K562 (cell line): ENCODE measurements at regions not wholly inside any gene's neighbourhood (a gene's known extent, or its start where the extent isn't known, plus 50 kb on each side); places are given as distances from the start of the nearest gene placed in this dataset.

Experiments used
- ATAC-seq: fragments of 200-7000 bp; cut with Tn5 transposase; 3 replicates; pipeline ENCODE4 v1.9.1; 2020; ENCODE audit warnings: moderate library complexity
- BruUV-seq: library from RNA; stranded (reverse); fragments of 400-500 nt; replicated peaks from 2 replicates; lab custom pipeline; 2021; lab: Mats Ljungman, UMichigan
- CTCF ChIA-PET: fragments of 300-600 bp; formaldehyde crosslinking; extraction: SDS; loops from one replicate; lab custom pipeline; 2021; ENCODE audit warnings: low intra/inter-chr PET ratio; lab: Yijun Ruan, JAX
- POLR2A ChIA-PET: fragments of 300-600, 350-650 bp; sonication (Branson Sonifier 250); formaldehyde crosslinking; extraction: SDS; loops from one replicate; lab custom pipeline; 2021; ENCODE audit warnings: antibody characterized with exemption, inconsistent platforms; lab: Yijun Ruan, JAX
- DNase-seq, 4 experiments: peaks; one replicate each; pipeline versions ENCODE4 v3.0.0 to v3.0.0-alpha.2; 2011 to 2018; ENCODE audit warnings: low spot score in 3 of 4, mixed read lengths in 3 of 4; ENCODE audit errors: extremely low read depth in 1 of 4
- FAIRE-seq: peaks from 2 replicates; lab custom pipeline; 2011; peaks lifted over from hg19 to GRCh38; lab: Jason Lieb, UNC
- H2AFZ ChIP-seq: 2 replicates; pipeline ENCODE4 v1.6.0; 2011; ENCODE audit warnings: low read depth, low read length, control low read depth, inconsistent platforms
- H3K27ac ChIP-seq: fragments of 200-600 bp; 3 replicates; pipeline ENCODE4 v1.8.0; 2011; ENCODE audit warnings: low read depth, mild to moderate bottlenecking, control low read depth, inconsistent platforms, low read length, moderate library complexity, mixed read lengths; ENCODE audit errors: extremely low read depth
- H3K27me3 ChIP-seq, 2 experiments: fragments of 300-600 bp in 1 of 2; 2 replicates in 1 of 2; 3 replicates in 1 of 2; pipeline versions ENCODE4 v1.6.0 to v1.8.0; 2011; ENCODE audit warnings: inconsistent platforms in 2 of 2, low read length in 2 of 2, mild to moderate bottlenecking in 1 of 2, mixed read lengths in 1 of 2, moderate library complexity in 1 of 2; ENCODE audit not compliant: control insufficient read depth in 2 of 2, insufficient read depth in 2 of 2
- H3K36me3 ChIP-seq: fragments of 300-600 bp; 3 replicates; pipeline ENCODE4 v1.8.0; 2011; ENCODE audit warnings: mild to moderate bottlenecking, low read length, inconsistent platforms; ENCODE audit not compliant: control insufficient read depth, insufficient read depth
- H3K4me1 ChIP-seq, 2 experiments: fragments of 200-600 bp in 1 of 2; replicated peaks in 1 of 2; 2 replicates in 1 of 2; 3 replicates in 1 of 2; pipeline versions ENCODE4 v1.5.1 to v1.8.0; 2011; ENCODE audit warnings: inconsistent platforms in 2 of 2, low read length in 2 of 2, mild to moderate bottlenecking in 1 of 2, mixed read lengths in 1 of 2, moderate library complexity in 1 of 2; ENCODE audit not compliant: control insufficient read depth in 2 of 2, insufficient read depth in 2 of 2
- H3K4me2 ChIP-seq: 2 replicates; pipeline ENCODE4 v1.6.1; 2011; ENCODE audit warnings: low read length, control low read depth, inconsistent platforms, mixed read lengths; ENCODE audit not compliant: insufficient read depth
- H3K4me3 ChIP-seq: fragments of 200-600 bp; sonication (generic), shearing (Covaris generic); 2 replicates; pipeline ENCODE4 v1.5.1; 2016; ENCODE audit warnings: control low read depth, inconsistent platforms
- H3K79me2 ChIP-seq: fragments of 200-600 bp; 3 replicates; pipeline ENCODE4 v1.8.0; 2011; ENCODE audit warnings: low read length, inconsistent platforms; ENCODE audit not compliant: control insufficient read depth, insufficient read depth
- H3K9ac ChIP-seq, 2 experiments: 2 replicates each; pipeline versions ENCODE4 v1.6.0 to v1.6.1; 2011; ENCODE audit warnings: low read depth in 2 of 2, low read length in 2 of 2, control low read depth in 1 of 2, inconsistent platforms in 1 of 2, mild to moderate bottlenecking in 1 of 2, mixed read lengths in 1 of 2; ENCODE audit not compliant: insufficient read depth in 1 of 2
- H3K9me1 ChIP-seq: one replicate; pipeline ENCODE4 v1.6.0; 2011; ENCODE audit warnings: inconsistent platforms, mild to moderate bottlenecking, low read length, moderate library complexity; ENCODE audit not compliant: control insufficient read depth, insufficient read depth
- H3K9me3 ChIP-seq: replicated peaks from 2 replicates; pipeline ENCODE4 v1.5.1; 2011; ENCODE audit warnings: low read depth, low read length, inconsistent platforms; ENCODE audit not compliant: control insufficient read depth, insufficient read depth
- H4K20me1 ChIP-seq: replicated peaks from 2 replicates; pipeline ENCODE4 v1.6.1; 2011; ENCODE audit warnings: low read length, inconsistent platforms, mixed read lengths; ENCODE audit not compliant: control insufficient read depth, insufficient read depth
- ADNP ChIP-seq: fragments of 200-800 bp; sonication (Bioruptor generic); IDR thresholded peaks from 2 replicates; pipeline ENCODE4 v1.6.1; 2016; ENCODE audit warnings: missing genetic modification characterization, missing compliant biosample characterization
- BRD9 ChIP-seq: fragments of 450-650 bp; IDR thresholded peaks from 2 replicates; pipeline ENCODE4 v1.6.1; 2018; ENCODE audit warnings: low read depth; ENCODE audit not compliant: partially characterized antibody
- MBD2 ChIP-seq: sonication (generic); IDR thresholded peaks from 2 replicates; pipeline ENCODE4 v1.6.1; 2016; ENCODE audit warnings: low read depth, borderline replicate concordance
- MCM5 ChIP-seq: fragments of 450-650 bp; IDR thresholded peaks from 2 replicates; pipeline ENCODE4 v1.6.1; 2016; ENCODE audit warnings: low read depth
- POLR2H ChIP-seq: IDR thresholded peaks from 2 replicates; pipeline ENCODE4 v1.6.1; 2016; ENCODE audit warnings: missing genetic modification characterization, low read depth, mild to moderate bottlenecking, control low read depth, missing compliant biosample characterization, moderate library complexity
- POU5F1 ChIP-seq: fragments of 150-350 bp; IDR thresholded peaks from 2 replicates; pipeline ENCODE4 v1.6.1; 2014; ENCODE audit warnings: borderline replicate concordance, low read length, low read depth, mild to moderate bottlenecking; ENCODE audit not compliant: partially characterized antibody
- PTTG1 ChIP-seq: fragments of 450-650 bp; IDR thresholded peaks from 2 replicates; pipeline ENCODE4 v1.6.1; 2016; ENCODE audit warnings: low read depth, mild to moderate bottlenecking, missing genetic modification characterization, missing compliant biosample characterization
- STAT5B ChIP-seq: fragments of 250-450 bp; sonication (Bioruptor Pico); IDR thresholded peaks from 2 replicates; pipeline ENCODE4 v1.8.0; 2021; ENCODE audit warnings: mild to moderate bottlenecking, inconsistent platforms
- SUPT5H ChIP-seq: fragments of 450-650 bp; IDR thresholded peaks from 2 replicates; pipeline ENCODE4 v1.6.1; 2016
- TCF7L2 ChIP-seq: fragments of 150-350 bp; IDR thresholded peaks from 2 replicates; pipeline ENCODE4 v1.6.1; 2016; ENCODE audit warnings: low read depth, mild to moderate bottlenecking, low read length, moderate library complexity
- THRAP3 ChIP-seq: fragments of 450-650 bp; IDR thresholded peaks from 2 replicates; pipeline ENCODE4 v1.6.1; 2016; ENCODE audit warnings: mild to moderate bottlenecking, inconsistent platforms, borderline replicate concordance
- XRCC5 ChIP-seq: fragments of 200-400 bp; formaldehyde crosslinking; IDR thresholded peaks from 2 replicates; pipeline ENCODE4 v1.6.1; 2017; ENCODE audit warnings: low read depth, mild to moderate bottlenecking, low read length
- ZNF12 ChIP-seq: sonication (generic); formaldehyde crosslinking; IDR thresholded peaks from 2 replicates; pipeline ENCODE4 v1.4.0; 2020; ENCODE audit warnings: mild to moderate bottlenecking, missing genetic modification reagents
- WGBS: fragments of 100-300 bp; shearing (Covaris generic); methylation state at CpG from one replicate; pipeline ENCODE4 v1.1.6; 2016; ENCODE audit warnings: low coverage, mixed read lengths; ENCODE audit not compliant: insufficient coverage; ENCODE audit errors: missing lambda C conversion rate; 5-methylcytosine and 5-hydroxymethylcytosine counted together
- in situ Hi-C: fragments of 300-500 bp; cut with MboI; formaldehyde crosslinking; loops from 4 replicates; pipeline ENCODE4 v1.15.0; 2018; ENCODE audit warnings: inconsistent platforms, mixed read lengths
- intact Hi-C: fragments of 100-400 bp; cut with micrococcal nuclease; formaldehyde crosslinking; loops from 2 replicates; pipeline ENCODE4 v1.14.2; 2022
- TF ChIP-seq, protein P1 (sequence below): fragments of 450-650 bp; formaldehyde crosslinking; IDR thresholded peaks from 2 replicates; pipeline ENCODE4 v1.4.0; 2020; ENCODE audit warnings: mild to moderate bottlenecking, moderate library complexity

DNA sequence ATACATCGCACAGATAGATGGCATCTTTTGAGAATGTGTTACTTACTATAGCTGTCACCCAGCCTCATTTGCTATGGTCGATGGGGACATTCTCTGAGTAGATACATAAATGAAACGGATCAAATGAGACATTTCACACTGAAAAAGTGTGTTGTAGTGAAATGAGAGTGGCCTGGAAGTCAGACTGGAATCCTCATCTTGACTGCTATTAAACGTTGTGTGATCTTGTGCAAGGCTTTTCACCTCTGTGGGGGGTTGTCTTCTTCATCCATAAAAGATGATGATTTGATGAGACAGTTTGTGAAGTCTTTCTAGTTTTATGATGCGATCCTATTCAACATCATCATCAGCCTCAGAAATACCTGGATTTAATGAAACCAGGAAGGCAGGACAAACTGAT, 155.4 kb upstream of the MYO3A start:
- Histone ChIP-seq H3K4me3 (no peak overlapping the region), H3K9me3 (no peaks in the 10 kb centered on the region), H3K36me3 (no peaks in the 10 kb centered on the region), H3K79me2 (no peaks in the 10 kb centered on the region)
- BruUV-seq, result no TSS peak
- DNase-seq, result no peak
- TF ChIP-seq POLR2H (no peak), TCF7L2 (no peak), POU5F1 (no peak), MCM5 (no peak), STAT5B (no peak), MBD2 (no peak), ADNP (tag) (no peak), THRAP3 (no peak), ZNF12 (CRISPR knock-in tag) (no peak), SUPT5H (no peak), PTTG1 (tag) (no peak), XRCC5 (no peak), BRD9 (no peak)
- TF ChIP-seq, protein P1, sequence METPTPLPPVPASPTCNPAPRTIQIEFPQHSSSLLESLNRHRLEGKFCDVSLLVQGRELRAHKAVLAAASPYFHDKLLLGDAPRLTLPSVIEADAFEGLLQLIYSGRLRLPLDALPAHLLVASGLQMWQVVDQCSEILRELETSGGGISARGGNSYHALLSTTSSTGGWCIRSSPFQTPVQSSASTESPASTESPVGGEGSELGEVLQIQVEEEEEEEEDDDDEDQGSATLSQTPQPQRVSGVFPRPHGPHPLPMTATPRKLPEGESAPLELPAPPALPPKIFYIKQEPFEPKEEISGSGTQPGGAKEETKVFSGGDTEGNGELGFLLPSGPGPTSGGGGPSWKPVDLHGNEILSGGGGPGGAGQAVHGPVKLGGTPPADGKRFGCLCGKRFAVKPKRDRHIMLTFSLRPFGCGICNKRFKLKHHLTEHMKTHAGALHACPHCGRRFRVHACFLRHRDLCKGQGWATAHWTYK (CRISPR knock-in tag), result no peak
- TF ChIP-seq, all 486 proteins: peak for 0
- ATAC-seq (no peak), FAIRE-seq (peak; percentile 52)
- H3K4me1 ChIP-seq, result no peaks in the 10 kb centered on the region
- no peak overlapping the region for H2AFZ ChIP-seq
- in situ Hi-C loops (no loop called here), intact Hi-C loops (no loop called here)
- H3K27me3 ChIP-seq, result no peaks in the 10 kb centered on the region; a peak in 2 of 5 replicates
- 0% methylated on average over 5 of the region's 5 CpGs for WGBS
- ChIA-PET CTCF (no interaction called here), POLR2A (interaction anchor here (0.6 kb wide), 1 partner anchor 918 kb away, joined by 3 read pairs; no protein-coding TSS in a partner anchor)
- H3K9ac ChIP-seq, result no peak overlapping the region
- H3K9me1 ChIP-seq, result no peaks in the 10 kb centered on the region
- H3K4me2 ChIP-seq, result no peak overlapping the region
- no peak overlapping the region for H3K27ac ChIP-seq
- H4K20me1 ChIP-seq, result no peaks in the 10 kb centered on the region
